Fibroblast of lung (primary cell): ENCODE measurements at regions not wholly inside any gene's neighbourhood (a gene's known extent, or its start where the extent isn't known, plus 50 kb on each side); places are given as distances from the start of the nearest gene placed in this dataset.
A peak's percentile ranks its signal among the peaks of the same experiment; 100 is the strongest.

Experiments
- DNase-seq, 2 donors: peaks; one replicate each; pipeline versions ENCODE4 v3.0.0 to v3.0.0-alpha.2; 2010; ENCODE audit warnings: low read depth in 2 of 2
- H2AFZ ChIP-seq: 2 replicates; pipeline ENCODE4 v1.5.1; 2012; ENCODE audit warnings: low read length, control low read depth, inconsistent platforms
- H3K27ac ChIP-seq: 2 replicates; pipeline ENCODE4 v1.5.1; 2011; ENCODE audit warnings: low read length, control low read depth; ENCODE audit not compliant: insufficient read depth
- H3K27me3 ChIP-seq: 2 replicates; pipeline ENCODE4 v1.5.1; 2011; ENCODE audit warnings: mild to moderate bottlenecking, low read length; ENCODE audit not compliant: control insufficient read depth, insufficient read depth
- H3K36me3 ChIP-seq: 2 replicates; pipeline ENCODE4 v1.5.1; 2011; ENCODE audit warnings: low read length; ENCODE audit not compliant: control insufficient read depth, insufficient read depth
- H3K4me1 ChIP-seq: 2 replicates; pipeline ENCODE4 v1.5.1; 2011; ENCODE audit warnings: low read length; ENCODE audit not compliant: control insufficient read depth, insufficient read depth; ENCODE audit errors: extremely low read depth
- H3K4me2 ChIP-seq: 2 replicates; pipeline ENCODE4 v1.5.1; 2011; ENCODE audit warnings: low read length, control low read depth; ENCODE audit not compliant: insufficient read depth; ENCODE audit errors: extremely low read depth
- H3K4me3 ChIP-seq, 4 experiments: fragments of 200-600 bp in 1 of 4; sonication (generic) in 1 of 4; replicated peaks in 1 of 4; 2 replicates each; pipeline ENCODE4 v1.5.1; 2011 to 2016; ENCODE audit warnings: low read length in 4 of 4, low read depth in 3 of 4, mild to moderate bottlenecking in 3 of 4, control low read depth in 2 of 4, inconsistent platforms in 1 of 4, mixed read lengths in 1 of 4; ENCODE audit not compliant: insufficient read depth in 1 of 4; ENCODE audit errors: control extremely low read depth in 1 of 4
- H3K79me2 ChIP-seq: 2 replicates; pipeline ENCODE4 v1.5.1; 2012; ENCODE audit warnings: mild to moderate bottlenecking, low read length, inconsistent platforms; ENCODE audit not compliant: control insufficient read depth, insufficient read depth
- H3K9ac ChIP-seq: 2 replicates; pipeline ENCODE4 v1.5.1; 2011; ENCODE audit warnings: mild to moderate bottlenecking, low read length, control low read depth; ENCODE audit not compliant: insufficient read depth
- H3K9me3 ChIP-seq: 2 replicates; pipeline ENCODE4 v1.5.1; 2012; ENCODE audit warnings: low read depth, low read length; ENCODE audit not compliant: control insufficient read depth, insufficient read depth
- H4K20me1 ChIP-seq: 2 replicates; pipeline ENCODE4 v1.5.1; 2011; ENCODE audit warnings: low read length; ENCODE audit not compliant: control insufficient read depth, insufficient read depth; ENCODE audit errors: extremely low read depth
- EZH2 ChIP-seq: IDR thresholded peaks from 2 replicates; pipeline ENCODE4 v1.5.1; 2012; ENCODE audit warnings: low read length, control low read depth, mild to moderate bottlenecking; ENCODE audit errors: missing control alignments
- TF ChIP-seq, protein P1 (sequence below), 2 donors: IDR thresholded peaks in 1 of 2; conservative IDR thresholded peaks in 1 of 2; 1 replicate in 1 of 2; 2 replicates in 1 of 2; pipeline ENCODE4 v1.5.1; 2011 to 2012; ENCODE audit warnings: low read length in 2 of 2, control low read depth in 1 of 2, inconsistent platforms in 1 of 2, low read depth in 1 of 2, mild to moderate bottlenecking in 1 of 2

DNA sequence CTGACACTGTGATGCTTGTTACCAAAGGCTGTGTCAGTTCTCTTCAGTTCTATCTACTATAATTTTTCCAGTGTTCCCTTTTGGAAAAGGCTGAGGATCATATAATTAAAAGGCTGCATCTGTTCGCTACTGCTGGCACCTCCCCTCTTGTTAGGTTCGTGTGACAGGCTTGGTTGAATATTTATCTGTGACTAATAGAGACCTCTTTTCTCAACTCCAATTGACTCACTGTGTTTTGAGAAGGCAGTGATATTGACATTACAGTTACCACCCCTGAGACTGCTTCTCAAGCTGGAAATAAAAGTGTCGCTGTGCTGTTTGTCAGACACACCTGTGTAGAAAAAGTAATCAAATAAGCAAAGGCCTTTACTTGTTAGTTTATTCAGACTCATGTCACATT, 205.5 kb upstream of the KCNH7 start:
- no peaks in the 10 kb centered on the region for H3K27me3 ChIP-seq
- no peak for TF ChIP-seq EZH2
- TF ChIP-seq, protein P1, sequence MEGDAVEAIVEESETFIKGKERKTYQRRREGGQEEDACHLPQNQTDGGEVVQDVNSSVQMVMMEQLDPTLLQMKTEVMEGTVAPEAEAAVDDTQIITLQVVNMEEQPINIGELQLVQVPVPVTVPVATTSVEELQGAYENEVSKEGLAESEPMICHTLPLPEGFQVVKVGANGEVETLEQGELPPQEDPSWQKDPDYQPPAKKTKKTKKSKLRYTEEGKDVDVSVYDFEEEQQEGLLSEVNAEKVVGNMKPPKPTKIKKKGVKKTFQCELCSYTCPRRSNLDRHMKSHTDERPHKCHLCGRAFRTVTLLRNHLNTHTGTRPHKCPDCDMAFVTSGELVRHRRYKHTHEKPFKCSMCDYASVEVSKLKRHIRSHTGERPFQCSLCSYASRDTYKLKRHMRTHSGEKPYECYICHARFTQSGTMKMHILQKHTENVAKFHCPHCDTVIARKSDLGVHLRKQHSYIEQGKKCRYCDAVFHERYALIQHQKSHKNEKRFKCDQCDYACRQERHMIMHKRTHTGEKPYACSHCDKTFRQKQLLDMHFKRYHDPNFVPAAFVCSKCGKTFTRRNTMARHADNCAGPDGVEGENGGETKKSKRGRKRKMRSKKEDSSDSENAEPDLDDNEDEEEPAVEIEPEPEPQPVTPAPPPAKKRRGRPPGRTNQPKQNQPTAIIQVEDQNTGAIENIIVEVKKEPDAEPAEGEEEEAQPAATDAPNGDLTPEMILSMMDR (conservative IDR thresholded peaks at IDR 0.05 in 1 of 2, IDR thresholded peaks at IDR 0.05 in 1 of 2; ENCODE audit: low read depth in 1 of 2, low read length in 2 of 2): no peak
- H3K36me3 ChIP-seq: no peaks in the 10 kb centered on the region
- no peak overlapping the region for H3K4me3 ChIP-seq
- H3K79me2 ChIP-seq: no peaks in the 10 kb centered on the region
- H3K4me2 ChIP-seq: no peak overlapping the region
- no peak overlapping the region for H3K27ac ChIP-seq
- H2AFZ ChIP-seq: no peak overlapping the region
- H4K20me1 ChIP-seq: no peaks in the 10 kb centered on the region
- no peaks in the 10 kb centered on the region for H3K9me3 ChIP-seq
- no peaks in the 10 kb centered on the region for H3K4me1 ChIP-seq
- no peak overlapping the region for H3K9ac ChIP-seq
- DNase-seq: peak in 1 of 2 donors; percentile 3

DNA sequence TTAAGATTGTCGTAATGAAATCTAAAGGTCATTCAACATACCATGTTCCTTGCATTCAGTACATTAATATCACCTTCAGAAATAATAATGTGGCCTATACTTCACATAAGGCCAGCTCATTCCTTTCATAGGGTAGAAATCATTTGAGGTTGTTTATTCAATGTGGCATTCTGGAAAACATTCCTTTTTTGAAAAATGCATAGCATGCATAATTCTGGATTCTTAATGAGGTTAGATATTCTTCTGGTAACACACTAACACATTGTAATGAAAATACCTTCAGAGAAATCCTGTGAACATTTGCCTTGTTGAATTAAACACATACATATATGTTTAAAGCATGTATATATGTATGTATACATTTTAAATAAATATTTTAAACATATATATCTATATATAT, 204.6 kb upstream of the KCNH7 start:
- no peak for TF ChIP-seq EZH2
- TF ChIP-seq, protein P1 (conservative IDR thresholded peaks at IDR 0.05 in 1 of 2, IDR thresholded peaks at IDR 0.05 in 1 of 2; ENCODE audit: low read depth in 1 of 2, low read length in 2 of 2): no peak
- Histone ChIP-seq H3K9ac (no peak overlapping the region), H3K27ac (no peak overlapping the region), H3K4me3 (no peak overlapping the region), H3K4me2 (no peak overlapping the region), H2AFZ (no peak overlapping the region), H3K27me3 (no peaks in the 10 kb centered on the region), H4K20me1 (no peaks in the 10 kb centered on the region), H3K9me3 (no peaks in the 10 kb centered on the region), H3K36me3 (no peaks in the 10 kb centered on the region), H3K79me2 (no peaks in the 10 kb centered on the region), H3K4me1 (no peaks in the 10 kb centered on the region)
- DNase-seq: no peak

DNA sequence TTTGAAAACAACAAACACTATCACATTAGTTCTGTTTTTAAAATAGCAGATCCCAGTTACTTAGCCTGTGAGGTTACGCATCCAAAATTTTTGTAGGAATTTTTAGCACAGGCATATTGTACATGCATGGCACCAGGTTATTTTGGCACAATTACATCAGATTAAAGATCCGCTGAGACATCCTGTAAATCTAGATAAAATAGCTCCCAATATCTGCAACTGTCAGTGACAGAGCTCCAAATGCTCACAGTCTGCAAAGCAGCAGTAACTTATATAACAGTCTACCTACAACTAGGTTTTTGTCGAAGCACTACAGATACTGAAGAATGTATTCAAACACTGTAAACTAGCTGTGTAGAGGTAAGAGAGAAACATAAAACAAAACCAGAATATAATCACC, 200.7 kb upstream of the KCNH7 start:
- no peak overlapping the region for H2AFZ ChIP-seq
- no peak overlapping the region for H3K4me3 ChIP-seq
- H3K9me3 ChIP-seq: no peaks in the 10 kb centered on the region
- H3K27me3 ChIP-seq: no peaks in the 10 kb centered on the region
- no peak for DNase-seq
- H3K27ac ChIP-seq: no peak overlapping the region
- no peaks in the 10 kb centered on the region for H3K79me2 ChIP-seq
- no peak overlapping the region for H3K4me2 ChIP-seq
- no peak overlapping the region for H3K9ac ChIP-seq
- H3K4me1 ChIP-seq: no peaks in the 10 kb centered on the region
- TF ChIP-seq EZH2: no peak
- TF ChIP-seq, protein P1 (conservative IDR thresholded peaks at IDR 0.05 in 1 of 2, IDR thresholded peaks at IDR 0.05 in 1 of 2; ENCODE audit: low read depth in 1 of 2, low read length in 2 of 2): no peak
- no peaks in the 10 kb centered on the region for H4K20me1 ChIP-seq
- H3K36me3 ChIP-seq: no peaks in the 10 kb centered on the region
